HepG2 (cell line): ENCODE measurements at regions not wholly inside any gene's neighbourhood (a gene's known extent, or its start where the extent isn't known, plus 50 kb on each side); places are given as distances from the start of the nearest gene placed in this dataset.

Experiments used
- POLR2AphosphoS5 ChIP-seq: IDR thresholded peaks from 2 replicates; pipeline ENCODE4 v1.6.1; 2012; ENCODE audit warnings: low read depth, low read length
- REL ChIP-seq: sonication (generic); formaldehyde crosslinking; conservative IDR thresholded peaks from 2 replicates; pipeline ENCODE4 v1.8.0; 2022; ENCODE audit warnings: mild to moderate bottlenecking, missing genetic modification reagents, moderate library complexity
- SMAD1 ChIP-seq: sonication (generic); formaldehyde crosslinking; IDR thresholded peaks from 2 replicates; pipeline ENCODE4 v1.4.0; 2020; ENCODE audit warnings: missing genetic modification reagents, low read depth, mild to moderate bottlenecking, borderline replicate concordance
- TF ChIP-seq, protein P1 (sequence below): sonication (generic); formaldehyde crosslinking; conservative IDR thresholded peaks from 2 replicates; pipeline ENCODE4 v1.8.1; 2023; ENCODE audit warnings: missing genetic modification reagents

DNA sequence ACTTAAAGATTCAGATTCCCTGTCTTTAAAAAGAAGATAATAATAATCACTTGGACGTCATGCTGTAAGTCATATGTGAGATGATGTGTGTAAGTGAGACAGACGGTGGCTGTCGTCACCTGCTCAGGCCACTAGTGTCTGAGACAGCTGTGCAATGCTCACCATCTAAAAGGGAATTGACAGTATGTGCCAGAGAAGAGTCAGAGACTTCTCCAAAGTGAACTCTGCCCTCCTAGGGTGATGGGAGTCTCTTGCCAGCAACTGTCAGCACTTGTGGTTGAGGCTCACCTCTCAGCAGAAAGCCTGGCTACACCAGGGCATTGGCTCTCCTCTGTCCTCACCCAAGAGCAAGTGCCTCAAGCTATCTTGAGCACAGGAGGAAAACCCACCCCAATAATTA is 131.6 kb upstream of the DNAJC10 start:
- no peak for TF ChIP-seq SMAD1 (CRISPR knock-in tag)
- TF ChIP-seq, protein P1, sequence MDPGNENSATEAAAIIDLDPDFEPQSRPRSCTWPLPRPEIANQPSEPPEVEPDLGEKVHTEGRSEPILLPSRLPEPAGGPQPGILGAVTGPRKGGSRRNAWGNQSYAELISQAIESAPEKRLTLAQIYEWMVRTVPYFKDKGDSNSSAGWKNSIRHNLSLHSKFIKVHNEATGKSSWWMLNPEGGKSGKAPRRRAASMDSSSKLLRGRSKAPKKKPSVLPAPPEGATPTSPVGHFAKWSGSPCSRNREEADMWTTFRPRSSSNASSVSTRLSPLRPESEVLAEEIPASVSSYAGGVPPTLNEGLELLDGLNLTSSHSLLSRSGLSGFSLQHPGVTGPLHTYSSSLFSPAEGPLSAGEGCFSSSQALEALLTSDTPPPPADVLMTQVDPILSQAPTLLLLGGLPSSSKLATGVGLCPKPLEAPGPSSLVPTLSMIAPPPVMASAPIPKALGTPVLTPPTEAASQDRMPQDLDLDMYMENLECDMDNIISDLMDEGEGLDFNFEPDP: no peak
- no peak for TF ChIP-seq POLR2AphosphoS5
- TF ChIP-seq REL (CRISPR knock-in tag): no peak
